ENCODE measurements at regions not wholly inside any gene's neighbourhood (a gene's known extent, or its start where the extent isn't known, plus 50 kb on each side); places are given as distances from the start of the nearest gene placed in this dataset.

- no peak for TF ChIP-seq USF2 (IDR thresholded peaks at IDR 0.05; ENCODE audit: low read length)
- no peak for TF ChIP-seq MAX (IDR thresholded peaks at IDR 0.05)
- TF ChIP-seq CBX8 (IDR thresholded peaks at IDR 0.05; ENCODE audit: borderline replicate concordance, low read depth, low read length) = no peak
- TF ChIP-seq EP300 (IDR thresholded peaks at IDR 0.05; ENCODE audit: borderline replicate concordance in 1 of 2, low read depth in 2 of 2, low read length in 2 of 2) = no peak
These were observed 147.6 kb downstream of the KBTBD8 start (continued) for GRCh38 chr3:67145738-67146137.

Measured in H1 (cell line).